ENCODE measurements at regions not wholly inside any gene's neighbourhood (a gene's known extent, or its start where the extent isn't known, plus 50 kb on each side); places are given as distances from the start of the nearest gene placed in this dataset.

- H3K9me3 Mint-ChIP-seq, result peaks cover 4% of the 10 kb centered on the region
- no peaks in the 10 kb centered on the region for H3K4me1 Mint-ChIP-seq (ENCODE audit: low read depth)
- DNase-seq (no peak), ATAC-seq (no peak)
- no peaks in the 10 kb centered on the region for H3K36me3 Mint-ChIP-seq (ENCODE audit: insufficient read depth)
- no peak overlapping the region for H3K4me3 Mint-ChIP-seq
- no peaks in the 10 kb centered on the region for H3K27me3 Mint-ChIP-seq (ENCODE audit: low read depth)
Measured at GRCh38 chr1:56311766-56312165, 267.6 kb downstream of the PLPP3 start.

GRCh38 chr1:56310945-56311344 lies 268.4 kb downstream of the PLPP3 start:
- no peaks in the 10 kb centered on the region for H3K4me1 Mint-ChIP-seq (ENCODE audit: low read depth)
- DNase-seq, result no peak
- peaks cover 4% of the 10 kb centered on the region for H3K9me3 Mint-ChIP-seq
- no peak overlapping the region for H3K4me3 Mint-ChIP-seq
- ATAC-seq, result no peak
- no peaks in the 10 kb centered on the region for H3K36me3 Mint-ChIP-seq (ENCODE audit: insufficient read depth)
- no peaks in the 10 kb centered on the region for H3K27me3 Mint-ChIP-seq (ENCODE audit: low read depth)

- H3K9me3 Mint-ChIP-seq, result peaks cover 4% of the 10 kb centered on the region
- no peak for DNase-seq
- no peak overlapping the region for H3K4me3 Mint-ChIP-seq
- ATAC-seq, result no peak
- no peaks in the 10 kb centered on the region for H3K36me3 Mint-ChIP-seq (ENCODE audit: insufficient read depth)
- no peaks in the 10 kb centered on the region for H3K27me3 Mint-ChIP-seq (ENCODE audit: low read depth)
- H3K4me1 Mint-ChIP-seq (ENCODE audit: low read depth), result no peaks in the 10 kb centered on the region
Measured at GRCh38 chr1:56309065-56309464, 270.3 kb downstream of the PLPP3 start.

GRCh38 chr1:56304975-56305374 lies 274.4 kb downstream of the PLPP3 start:
- Mint-ChIP-seq H3K9me3 (no peaks in the 10 kb centered on the region), H3K4me1 (ENCODE audit: low read depth) (no peaks in the 10 kb centered on the region), H3K4me3 (no peak overlapping the region), H3K27me3 (ENCODE audit: low read depth) (no peaks in the 10 kb centered on the region), H3K36me3 (ENCODE audit: insufficient read depth) (no peaks in the 10 kb centered on the region)
- no peak for DNase-seq
- ATAC-seq, result no peak

GRCh38 chr1:56303805-56304204 lies 275.6 kb downstream of the PLPP3 start:
- H3K9me3 Mint-ChIP-seq, result no peaks in the 10 kb centered on the region
- H3K4me3 Mint-ChIP-seq, result no peak overlapping the region
- no peaks in the 10 kb centered on the region for H3K4me1 Mint-ChIP-seq (ENCODE audit: low read depth)
- no peak for DNase-seq
- H3K36me3 Mint-ChIP-seq (ENCODE audit: insufficient read depth), result no peaks in the 10 kb centered on the region
- no peaks in the 10 kb centered on the region for H3K27me3 Mint-ChIP-seq (ENCODE audit: low read depth)
- no peak for ATAC-seq

GRCh38 chr1:56302878-56303277 lies 276.5 kb downstream of the PLPP3 start:
- Mint-ChIP-seq H3K27me3 (ENCODE audit: low read depth) (no peaks in the 10 kb centered on the region), H3K9me3 (no peaks in the 10 kb centered on the region), H3K36me3 (ENCODE audit: insufficient read depth) (no peaks in the 10 kb centered on the region), H3K4me1 (ENCODE audit: low read depth) (no peaks in the 10 kb centered on the region), H3K4me3 (no peak overlapping the region)
- DNase-seq, result no peak
- ATAC-seq, result no peak

GRCh38 chr1:56301791-56302190 lies 277.6 kb downstream of the PLPP3 start:
- DNase-seq, result no peak
- ATAC-seq, result no peak
- H3K4me1 Mint-ChIP-seq (ENCODE audit: low read depth), result no peaks in the 10 kb centered on the region
- H3K27me3 Mint-ChIP-seq (ENCODE audit: low read depth), result no peaks in the 10 kb centered on the region
- no peaks in the 10 kb centered on the region for H3K36me3 Mint-ChIP-seq (ENCODE audit: insufficient read depth)
- no peaks in the 10 kb centered on the region for H3K9me3 Mint-ChIP-seq
- no peak overlapping the region for H3K4me3 Mint-ChIP-seq

- ATAC-seq (no peak), DNase-seq (no peak)
- H3K4me1 Mint-ChIP-seq (ENCODE audit: low read depth), result no peaks in the 10 kb centered on the region
- H3K27me3 Mint-ChIP-seq (ENCODE audit: low read depth), result no peaks in the 10 kb centered on the region
- no peak overlapping the region for H3K4me3 Mint-ChIP-seq
- no peaks in the 10 kb centered on the region for H3K36me3 Mint-ChIP-seq (ENCODE audit: insufficient read depth)
- H3K9me3 Mint-ChIP-seq, result no peaks in the 10 kb centered on the region
Measured at GRCh38 chr1:56300836-56301235, 278.5 kb downstream of the PLPP3 start.

- no peak for ATAC-seq
- no peak for DNase-seq
- Mint-ChIP-seq H3K4me3 (no peak overlapping the region), H3K27me3 (ENCODE audit: low read depth) (no peaks in the 10 kb centered on the region), H3K36me3 (ENCODE audit: insufficient read depth) (no peaks in the 10 kb centered on the region), H3K9me3 (peaks cover 6% of the 10 kb centered on the region), H3K4me1 (ENCODE audit: low read depth) (no peaks in the 10 kb centered on the region)
Measured at GRCh38 chr1:56298866-56299265, 280.5 kb downstream of the PLPP3 start.

GRCh38 chr1:56297904-56298303 lies 281.5 kb downstream of the PLPP3 start:
- Mint-ChIP-seq H3K9me3 (peaks cover 6% of the 10 kb centered on the region), H3K4me1 (ENCODE audit: low read depth) (no peaks in the 10 kb centered on the region), H3K27me3 (ENCODE audit: low read depth) (no peaks in the 10 kb centered on the region), H3K36me3 (ENCODE audit: insufficient read depth) (no peaks in the 10 kb centered on the region), H3K4me3 (no peak overlapping the region)
- ATAC-seq (no peak), DNase-seq (no peak)

- Mint-ChIP-seq H3K4me3 (no peak overlapping the region), H3K36me3 (ENCODE audit: insufficient read depth) (no peaks in the 10 kb centered on the region)
Measured at GRCh38 chr1:56297208-56297607, 282.2 kb downstream of the PLPP3 start.

GRCh38 chr1:56295949-56296929 lies 283.1 kb downstream of the PLPP3 start:
- H3K36me3 Mint-ChIP-seq (ENCODE audit: insufficient read depth), result no peaks in the 10 kb centered on the region
- H3K27me3 Mint-ChIP-seq (ENCODE audit: low read depth), result no peaks in the 10 kb centered on the region
- DNase-seq (no peak), ATAC-seq (no peak)
- H3K9me3 Mint-ChIP-seq, result peaks cover 6% of the 10 kb centered on the region
- no peaks in the 10 kb centered on the region for H3K4me1 Mint-ChIP-seq (ENCODE audit: low read depth)
- H3K4me3 Mint-ChIP-seq, result no peak overlapping the region

More at GRCh38 chr1:56297208-56297607, 282.2 kb downstream of the PLPP3 start:
- Mint-ChIP-seq H3K27me3 (ENCODE audit: low read depth) (no peaks in the 10 kb centered on the region), H3K9me3 (peaks cover 6% of the 10 kb centered on the region), H3K4me1 (ENCODE audit: low read depth) (no peaks in the 10 kb centered on the region)
- no peak for ATAC-seq
- DNase-seq, result no peak

GRCh38 chr1:56291374-56291919 lies 287.9 kb downstream of the PLPP3 start:
- H3K9me3 Mint-ChIP-seq, result peaks cover 6% of the 10 kb centered on the region
- ATAC-seq (no peak), DNase-seq (no peak)
- H3K4me1 Mint-ChIP-seq (ENCODE audit: low read depth), result no peaks in the 10 kb centered on the region
- no peaks in the 10 kb centered on the region for H3K27me3 Mint-ChIP-seq (ENCODE audit: low read depth)
- no peak overlapping the region for H3K4me3 Mint-ChIP-seq
- no peaks in the 10 kb centered on the region for H3K36me3 Mint-ChIP-seq (ENCODE audit: insufficient read depth)

- Mint-ChIP-seq H3K9me3 (peaks cover 2% of the 10 kb centered on the region), H3K27me3 (ENCODE audit: low read depth) (peaks cover under 1% of the 10 kb centered on the region), H3K36me3 (ENCODE audit: insufficient read depth) (no peaks in the 10 kb centered on the region), H3K4me3 (no peak overlapping the region), H3K4me1 (ENCODE audit: low read depth) (no peaks in the 10 kb centered on the region)
- DNase-seq (no peak), ATAC-seq (no peak)
Measured at GRCh38 chr1:56289260-56289659, 290.1 kb downstream of the PLPP3 start.

- no peaks in the 10 kb centered on the region for H3K9me3 Mint-ChIP-seq
- ATAC-seq (no peak), DNase-seq (no peak)
- H3K27me3 Mint-ChIP-seq (ENCODE audit: low read depth), result peaks cover 2% of the 10 kb centered on the region
- H3K4me3 Mint-ChIP-seq, result no peak overlapping the region
- H3K36me3 Mint-ChIP-seq (ENCODE audit: insufficient read depth), result no peaks in the 10 kb centered on the region
- H3K4me1 Mint-ChIP-seq (ENCODE audit: low read depth), result no peaks in the 10 kb centered on the region
Measured at GRCh38 chr1:56287721-56288120, 291.6 kb downstream of the PLPP3 start.
